ENCODE measurements at regions not wholly inside any gene's neighbourhood (a gene's known extent, or its start where the extent isn't known, plus 50 kb on each side); places are given as distances from the start of the nearest gene placed in this dataset.

GRCh38 chr16:85354686-85355514 lies 242.6 kb upstream of the CIBAR2 start:
- TF ChIP-seq CTCF (conservative IDR thresholded peaks at IDR 0.05): no peak
- no peak for TF ChIP-seq ZFX (IDR thresholded peaks at IDR 0.05)

Measured in C4-2B (cell line).